Astrocyte (in vitro differentiated cells and primary cell): ENCODE measurements at regions not wholly inside any gene's neighbourhood (a gene's known extent, or its start where the extent isn't known, plus 50 kb on each side); places are given as distances from the start of the nearest gene placed in this dataset.

ENCODE experiments used
- EZH2 ChIP-seq: IDR thresholded peaks from 2 replicates; pipeline ENCODE4 v1.6.1; 2012; ENCODE audit warnings: mild to moderate bottlenecking, low read length, inconsistent platforms; ENCODE audit not compliant: insufficient read depth
- TF ChIP-seq, protein P1 (sequence below): IDR thresholded peaks from 2 replicates; pipeline ENCODE4 v1.5.1; 2011; ENCODE audit warnings: low read depth, mild to moderate bottlenecking, inconsistent platforms, low read length, moderate library complexity; ENCODE audit not compliant: insufficient read depth

DNA sequence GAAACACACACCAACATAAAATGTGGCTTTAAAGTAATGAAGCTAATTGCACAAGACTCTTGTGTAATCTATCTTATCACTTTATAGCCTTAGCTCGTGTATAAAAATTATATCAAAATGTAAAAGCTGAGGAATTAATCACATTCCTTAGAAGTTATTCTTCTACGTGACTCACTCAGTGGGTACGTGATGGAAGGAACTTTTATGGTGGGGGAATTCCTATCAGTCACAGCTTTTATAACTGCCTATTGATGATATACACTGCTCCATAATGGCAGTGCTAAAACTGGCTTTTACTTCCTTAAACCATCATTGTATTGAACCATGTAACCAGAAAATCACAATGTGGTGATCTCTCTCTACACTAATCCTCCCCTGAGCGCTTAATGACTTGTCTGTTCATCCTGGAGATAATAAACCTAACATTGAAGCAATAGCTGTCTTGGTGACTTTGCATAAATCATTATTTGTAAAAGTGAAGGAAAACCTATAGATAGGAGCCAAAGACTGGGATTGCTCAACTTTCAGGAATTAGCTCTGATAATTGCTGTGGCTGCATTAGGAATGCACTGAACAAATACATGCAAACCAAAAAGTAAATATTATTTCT, 276.7 kb downstream of the GBA3 start:
- TF ChIP-seq, protein P1, sequence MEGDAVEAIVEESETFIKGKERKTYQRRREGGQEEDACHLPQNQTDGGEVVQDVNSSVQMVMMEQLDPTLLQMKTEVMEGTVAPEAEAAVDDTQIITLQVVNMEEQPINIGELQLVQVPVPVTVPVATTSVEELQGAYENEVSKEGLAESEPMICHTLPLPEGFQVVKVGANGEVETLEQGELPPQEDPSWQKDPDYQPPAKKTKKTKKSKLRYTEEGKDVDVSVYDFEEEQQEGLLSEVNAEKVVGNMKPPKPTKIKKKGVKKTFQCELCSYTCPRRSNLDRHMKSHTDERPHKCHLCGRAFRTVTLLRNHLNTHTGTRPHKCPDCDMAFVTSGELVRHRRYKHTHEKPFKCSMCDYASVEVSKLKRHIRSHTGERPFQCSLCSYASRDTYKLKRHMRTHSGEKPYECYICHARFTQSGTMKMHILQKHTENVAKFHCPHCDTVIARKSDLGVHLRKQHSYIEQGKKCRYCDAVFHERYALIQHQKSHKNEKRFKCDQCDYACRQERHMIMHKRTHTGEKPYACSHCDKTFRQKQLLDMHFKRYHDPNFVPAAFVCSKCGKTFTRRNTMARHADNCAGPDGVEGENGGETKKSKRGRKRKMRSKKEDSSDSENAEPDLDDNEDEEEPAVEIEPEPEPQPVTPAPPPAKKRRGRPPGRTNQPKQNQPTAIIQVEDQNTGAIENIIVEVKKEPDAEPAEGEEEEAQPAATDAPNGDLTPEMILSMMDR, result no peak
- no peak for TF ChIP-seq EZH2
